Liver (tissue), 8 donors: ENCODE measurements at regions not wholly inside any gene's neighbourhood (a gene's known extent, or its start where the extent isn't known, plus 50 kb on each side); places are given as distances from the start of the nearest gene placed in this dataset.

Source experiments
- DNase-seq: peaks from one replicate; pipeline ENCODE4 v3.0.0-alpha.2; 2017; ENCODE audit warnings: low spot score
- H3K27ac ChIP-seq, 2 donors: one replicate each; pipeline ENCODE4 v1.7.0; 2013; ENCODE audit warnings: inconsistent platforms in 2 of 2, low read length in 2 of 2, control low read depth in 1 of 2, low read depth in 1 of 2, mild to moderate bottlenecking in 1 of 2
- H3K27me3 ChIP-seq, 4 donors: one replicate each; pipeline versions ENCODE4 v1.6.1 to v1.7.0; 2013; ENCODE audit warnings: low read length in 3 of 4, inconsistent platforms in 1 of 4, mild to moderate bottlenecking in 1 of 4, moderate library complexity in 1 of 4; ENCODE audit not compliant: control insufficient read depth in 4 of 4, insufficient read depth in 4 of 4
- H3K36me3 ChIP-seq, 4 donors: one replicate each; pipeline versions ENCODE4 v1.6.1 to v1.7.0; 2013; ENCODE audit warnings: low read length in 3 of 4, mild to moderate bottlenecking in 3 of 4, low read depth in 1 of 4, moderate library complexity in 1 of 4; ENCODE audit not compliant: control insufficient read depth in 4 of 4, insufficient read depth in 3 of 4
- H3K4me1 ChIP-seq, 4 donors: one replicate each; pipeline versions ENCODE4 v1.6.1 to v1.7.0; 2013; ENCODE audit warnings: low read length in 3 of 4, mild to moderate bottlenecking in 3 of 4, moderate library complexity in 1 of 4; ENCODE audit not compliant: control insufficient read depth in 4 of 4, insufficient read depth in 4 of 4
- H3K4me3 ChIP-seq, 3 donors: one replicate each; pipeline versions ENCODE4 v1.6.1 to v1.7.0; 2013; ENCODE audit warnings: low read length in 3 of 3, control low read depth in 1 of 3, low read depth in 1 of 3, mild to moderate bottlenecking in 1 of 3
- H3K9ac ChIP-seq, 2 donors: one replicate each; pipeline ENCODE4 v1.7.0; 2013; ENCODE audit warnings: low read length in 2 of 2, mild to moderate bottlenecking in 2 of 2, moderate library complexity in 2 of 2, control low read depth in 1 of 2, low read depth in 1 of 2
- H3K9me3 ChIP-seq, 4 donors: one replicate each; pipeline versions ENCODE4 v1.6.1 to v1.7.0; 2013; ENCODE audit warnings: low read length in 3 of 4; ENCODE audit not compliant: control insufficient read depth in 4 of 4
- CTCF ChIP-seq: fragments of 150-350 bp; IDR thresholded peaks from 2 replicates; pipeline ENCODE4 v1.5.1; 2017; ENCODE audit warnings: improper control_type of control experiment, low read depth, low read length; ENCODE audit not compliant: missing input control
- EGR1 ChIP-seq, 2 donors: IDR thresholded peaks; 2 replicates each; pipeline ENCODE4 v1.6.1; 2016 to 2018; ENCODE audit warnings: antibody characterized with exemption in 2 of 2, low read depth in 2 of 2
- FOXA1 ChIP-seq: IDR thresholded peaks from 2 replicates; pipeline ENCODE4 v1.6.1; 2016; ENCODE audit warnings: antibody characterized with exemption
- FOXA2 ChIP-seq: IDR thresholded peaks from 2 replicates; pipeline ENCODE4 v1.6.1; 2016; ENCODE audit warnings: antibody characterized with exemption
- GABPA ChIP-seq, 2 donors: IDR thresholded peaks in 1 of 2; conservative IDR thresholded peaks in 1 of 2; 2 replicates each; pipeline ENCODE4 v1.6.1; 2016; ENCODE audit warnings: antibody characterized with exemption in 2 of 2, mild to moderate bottlenecking in 1 of 2, moderate library complexity in 1 of 2
- HNF4A ChIP-seq, 2 donors: conservative IDR thresholded peaks; 2 replicates each; pipeline ENCODE4 v1.6.1; 2016; ENCODE audit warnings: antibody characterized with exemption in 2 of 2, mild to moderate bottlenecking in 2 of 2
- HNF4G ChIP-seq: IDR thresholded peaks from 2 replicates; pipeline ENCODE4 v1.6.1; 2016; ENCODE audit warnings: antibody characterized with exemption
- JUND ChIP-seq, 2 donors: IDR thresholded peaks; 2 replicates each; pipeline ENCODE4 v1.6.1; 2016; ENCODE audit warnings: antibody characterized with exemption in 2 of 2
- MAX ChIP-seq: IDR thresholded peaks from 2 replicates; pipeline ENCODE4 v1.6.1; 2016; ENCODE audit warnings: antibody characterized with exemption
- NR2F2 ChIP-seq: IDR thresholded peaks from 2 replicates; pipeline ENCODE4 v1.6.1; 2016; ENCODE audit warnings: antibody characterized with exemption
- RAD21 ChIP-seq, 2 donors: IDR thresholded peaks; 2 replicates each; pipeline ENCODE4 v1.6.1; 2016; ENCODE audit warnings: antibody characterized with exemption in 2 of 2, mild to moderate bottlenecking in 2 of 2
- REST ChIP-seq: IDR thresholded peaks from 2 replicates; pipeline ENCODE4 v1.6.1; 2016; ENCODE audit warnings: antibody characterized with exemption, mild to moderate bottlenecking
- RXRA ChIP-seq, 2 donors: IDR thresholded peaks; 2 replicates each; pipeline ENCODE4 v1.6.1; 2017 to 2018; ENCODE audit warnings: antibody characterized with exemption in 2 of 2, mild to moderate bottlenecking in 1 of 2
- SP1 ChIP-seq: IDR thresholded peaks from 2 replicates; pipeline ENCODE4 v1.6.1; 2018; ENCODE audit warnings: antibody characterized with exemption, mild to moderate bottlenecking
- TAF1 ChIP-seq: conservative IDR thresholded peaks from 2 replicates; pipeline ENCODE4 v1.6.1; 2016; ENCODE audit warnings: antibody characterized with exemption, mild to moderate bottlenecking
- YY1 ChIP-seq: IDR thresholded peaks from 2 replicates; pipeline ENCODE4 v1.6.1; 2016; ENCODE audit warnings: antibody characterized with exemption, mild to moderate bottlenecking
- WGBS: extraction: QIAGEN DNeasy Blood & Tissue Kit; methylation state at CpG from one replicate; pipeline ENCODE4 v1.1.7; 2013; 5-methylcytosine and 5-hydroxymethylcytosine counted together
- TF ChIP-seq, protein P1 (sequence below): IDR thresholded peaks from 2 replicates; pipeline ENCODE4 v1.6.1; 2016; ENCODE audit warnings: antibody characterized with exemption
- TF ChIP-seq, protein P2 (sequence below): IDR thresholded peaks from 2 replicates; pipeline ENCODE4 v1.6.1; 2016; ENCODE audit warnings: antibody characterized with exemption
- donor health status: healthy.
- donor health status: healthy.
- donor health status: healthy.
- donor health status: healthy.
- donor health status: healthy.

DNA sequence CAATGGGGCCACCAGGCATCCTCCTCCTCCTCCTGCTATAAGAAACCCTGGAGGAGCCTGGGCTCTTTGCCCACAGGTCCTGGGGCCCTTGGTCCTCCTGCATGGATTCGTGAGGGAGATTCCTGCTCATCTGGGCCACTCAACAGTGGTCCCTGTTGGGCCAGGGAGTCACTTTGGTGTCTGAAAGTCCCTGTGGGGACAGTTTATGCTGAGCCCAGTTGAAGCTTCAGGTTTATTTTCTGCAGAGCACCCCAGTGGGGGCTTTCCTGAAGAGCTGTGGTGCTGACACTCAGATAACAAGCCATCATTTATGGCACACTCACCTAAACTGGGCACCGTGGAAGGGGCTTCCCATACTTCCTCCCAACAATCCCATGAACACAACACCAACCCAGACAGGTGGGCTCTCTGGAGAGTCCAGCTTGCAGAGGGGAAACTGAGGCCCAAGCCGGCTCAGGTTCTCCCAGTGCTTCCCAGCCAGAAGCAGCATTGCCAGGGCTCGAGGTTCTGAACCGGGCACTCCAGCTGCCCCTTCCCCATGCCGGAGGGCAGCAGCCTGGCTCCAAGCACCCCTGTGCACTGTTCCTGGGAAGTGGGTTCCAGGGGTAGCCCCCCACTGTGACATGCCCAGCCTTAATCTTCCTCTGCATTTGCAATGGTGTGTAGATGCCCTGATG, 91.3 kb downstream of the MYEOV start:
- Histone ChIP-seq H3K27me3 (no peaks in the 10 kb centered on the region), H3K4me3 (no peak overlapping the region), H3K36me3 (no peaks in the 10 kb centered on the region), H3K9me3 (peaks cover 1 to 11% (median 5%) of the 10 kb centered on the region in 4 donors), H3K27ac (no peak overlapping the region), H3K4me1 (peaks cover 0 to 4% (median 0%) of the 10 kb centered on the region in 4 donors), H3K9ac (no peak overlapping the region)
- no peak for DNase-seq
- TF ChIP-seq HNF4A (conservative IDR thresholded peaks at IDR 0.05), result no peak
- TF ChIP-seq CTCF, result no peak
- no peak for TF ChIP-seq TAF1
- TF ChIP-seq NR2F2, result no peak
- TF ChIP-seq, protein P1, sequence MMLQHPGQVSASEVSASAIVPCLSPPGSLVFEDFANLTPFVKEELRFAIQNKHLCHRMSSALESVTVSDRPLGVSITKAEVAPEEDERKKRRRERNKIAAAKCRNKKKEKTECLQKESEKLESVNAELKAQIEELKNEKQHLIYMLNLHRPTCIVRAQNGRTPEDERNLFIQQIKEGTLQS, result no peak
- TF ChIP-seq REST, result no peak
- no peak for TF ChIP-seq RAD21 (IDR thresholded peaks at IDR 0.05)
- no peak for TF ChIP-seq HNF4G
- TF ChIP-seq, protein P2, sequence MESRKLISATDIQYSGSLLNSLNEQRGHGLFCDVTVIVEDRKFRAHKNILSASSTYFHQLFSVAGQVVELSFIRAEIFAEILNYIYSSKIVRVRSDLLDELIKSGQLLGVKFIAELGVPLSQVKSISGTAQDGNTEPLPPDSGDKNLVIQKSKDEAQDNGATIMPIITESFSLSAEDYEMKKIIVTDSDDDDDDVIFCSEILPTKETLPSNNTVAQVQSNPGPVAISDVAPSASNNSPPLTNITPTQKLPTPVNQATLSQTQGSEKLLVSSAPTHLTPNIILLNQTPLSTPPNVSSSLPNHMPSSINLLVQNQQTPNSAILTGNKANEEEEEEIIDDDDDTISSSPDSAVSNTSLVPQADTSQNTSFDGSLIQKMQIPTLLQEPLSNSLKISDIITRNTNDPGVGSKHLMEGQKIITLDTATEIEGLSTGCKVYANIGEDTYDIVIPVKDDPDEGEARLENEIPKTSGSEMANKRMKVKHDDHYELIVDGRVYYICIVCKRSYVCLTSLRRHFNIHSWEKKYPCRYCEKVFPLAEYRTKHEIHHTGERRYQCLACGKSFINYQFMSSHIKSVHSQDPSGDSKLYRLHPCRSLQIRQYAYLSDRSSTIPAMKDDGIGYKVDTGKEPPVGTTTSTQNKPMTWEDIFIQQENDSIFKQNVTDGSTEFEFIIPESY, result no peak
- no peak for TF ChIP-seq GABPA (IDR thresholded peaks at IDR 0.05 in 1 of 2, conservative IDR thresholded peaks at IDR 0.05 in 1 of 2)
- TF ChIP-seq FOXA1, result no peak
- no peak for TF ChIP-seq SP1
- TF ChIP-seq JUND (IDR thresholded peaks at IDR 0.05), result no peak
- no peak for TF ChIP-seq EGR1 (IDR thresholded peaks at IDR 0.05; ENCODE audit: low read depth in 2 of 2)
- no peak for TF ChIP-seq FOXA2
- no peak for TF ChIP-seq RXRA (IDR thresholded peaks at IDR 0.05)
- TF ChIP-seq MAX, result no peak
- no peak for TF ChIP-seq YY1
- 93% methylated on average over 6 of the region's 6 CpGs for WGBS
